GM23248 (cell line): ENCODE measurements at regions not wholly inside any gene's neighbourhood (a gene's known extent, or its start where the extent isn't known, plus 50 kb on each side); places are given as distances from the start of the nearest gene placed in this dataset.

Source experiments
- EZH2 ChIP-seq: fragments of 200-600 bp; sonication (generic); IDR thresholded peaks from 2 replicates; pipeline ENCODE4 v1.6.1; 2018; ENCODE audit warnings: antibody characterized with exemption, mild to moderate bottlenecking; ENCODE audit not compliant: insufficient read depth, poor library complexity, severe bottlenecking
- EZH2phosphoT487 ChIP-seq: fragments of 200-600 bp; sonication (generic); IDR thresholded peaks from 2 replicates; pipeline ENCODE4 v1.6.1; 2018; ENCODE audit warnings: antibody characterized with exemption, moderate library complexity, mild to moderate bottlenecking, low read depth; ENCODE audit not compliant: insufficient read depth

GRCh38 chr1:198860371-198860770 is 221.5 kb downstream of the PTPRC start:
- TF ChIP-seq EZH2phosphoT487 (no peak), EZH2 (no peak)
